WERI-Rb-1 (cell line): ENCODE measurements at regions not wholly inside any gene's neighbourhood (a gene's known extent, or its start where the extent isn't known, plus 50 kb on each side); places are given as distances from the start of the nearest gene placed in this dataset.
"Not testable (repeated sequence)": the region's sequence is repeated elsewhere in the genome, so short reads cannot be mapped to it uniquely, and the experiment has no call there.

ENCODE experiments used
- DNase-seq: peaks from one replicate; pipeline ENCODE4 v3.0.0-alpha.2; 2020
- H3K27ac ChIP-seq: fragments of 250-450 bp; sonication (Bioruptor Pico); 2 replicates; pipeline ENCODE4 v1.5.1; 2020; ENCODE audit warnings: mild to moderate bottlenecking, moderate library complexity
- H3K27me3 ChIP-seq: fragments of 250-450 bp; sonication (Bioruptor Pico); 2 replicates; pipeline ENCODE4 v1.5.1; 2021; ENCODE audit warnings: mild to moderate bottlenecking, low read depth, moderate library complexity; ENCODE audit not compliant: insufficient read depth, severe bottlenecking
- H3K36me3 ChIP-seq: fragments of 250-450 bp; sonication (Bioruptor Pico); 2 replicates; pipeline ENCODE4 v1.5.1; 2020; ENCODE audit warnings: mild to moderate bottlenecking, moderate library complexity
- H3K4me3 ChIP-seq: 2 replicates; pipeline ENCODE4 v1.5.1; 2011; ENCODE audit warnings: low read depth, mild to moderate bottlenecking, control low read depth, low read length
- H3K9me3 ChIP-seq: fragments of 250-450 bp; sonication (Bioruptor Pico); 2 replicates; pipeline ENCODE4 v1.5.1; 2021; ENCODE audit warnings: mild to moderate bottlenecking, moderate library complexity; ENCODE audit not compliant: severe bottlenecking
- CTCF ChIP-seq: IDR thresholded peaks from 2 replicates; pipeline ENCODE4 v1.5.1; 2011; ENCODE audit warnings: low read depth, mild to moderate bottlenecking, control low read depth, inconsistent platforms, low read length

GRCh38 chr3:145698749-145699148, 462.2 kb downstream of the PLOD2 start:
- Histone ChIP-seq H3K9me3 (no peaks in the 10 kb centered on the region), H3K27ac (no peak overlapping the region), H3K4me3 (no peak overlapping the region), H3K36me3 (no peaks in the 10 kb centered on the region), H3K27me3 (no peaks in the 10 kb centered on the region)
- no peak for DNase-seq
- TF ChIP-seq CTCF, result 0 out of 2 replicates have a peak, but pooled peaks have one; percentile 24

GRCh38 chr3:145704020-145704419, 457.0 kb downstream of the PLOD2 start:
- Histone ChIP-seq H3K9me3 (no peaks in the 10 kb centered on the region), H3K27ac (no peak overlapping the region), H3K36me3 (no peaks in the 10 kb centered on the region), H3K4me3 (no peak overlapping the region), H3K27me3 (no peaks in the 10 kb centered on the region)
- DNase-seq, result no peak
- no peak for TF ChIP-seq CTCF

- not testable (repeated sequence) for H3K36me3 ChIP-seq, DNase-seq, H3K9me3 ChIP-seq, H3K27me3 ChIP-seq, H3K27ac ChIP-seq, H3K4me3 ChIP-seq
Measured at GRCh38 chr3:145709779-145710178, 451.2 kb downstream of the PLOD2 start.

GRCh38 chr3:145716519-145716918, 444.5 kb downstream of the PLOD2 start:
- Histone ChIP-seq H3K36me3 (no peaks in the 10 kb centered on the region), H3K4me3 (no peak overlapping the region), H3K27ac (no peak overlapping the region), H3K27me3 (no peaks in the 10 kb centered on the region), H3K9me3 (no peaks in the 10 kb centered on the region)
- DNase-seq, result no peak
- TF ChIP-seq CTCF, result no peak

GRCh38 chr3:145719114-145719513, 441.9 kb downstream of the PLOD2 start:
- no peak for DNase-seq
- Histone ChIP-seq H3K4me3 (no peak overlapping the region), H3K36me3 (no peaks in the 10 kb centered on the region), H3K9me3 (no peaks in the 10 kb centered on the region), H3K27ac (no peak overlapping the region), H3K27me3 (no peaks in the 10 kb centered on the region)
- TF ChIP-seq CTCF, result no peak

GRCh38 chr3:145721273-145721805, 439.6 kb downstream of the PLOD2 start:
- Histone ChIP-seq H3K27ac (no peak overlapping the region), H3K27me3 (no peaks in the 10 kb centered on the region), H3K36me3 (no peaks in the 10 kb centered on the region), H3K9me3 (no peaks in the 10 kb centered on the region), H3K4me3 (no peak overlapping the region)
- TF ChIP-seq CTCF, result no peak
- no peak for DNase-seq
